Calu3 (cell line): ENCODE measurements at regions not wholly inside any gene's neighbourhood (a gene's known extent, or its start where the extent isn't known, plus 50 kb on each side); places are given as distances from the start of the nearest gene placed in this dataset.
"Not testable (repeated sequence)": the region's sequence is repeated elsewhere in the genome, so short reads cannot be mapped to it uniquely, and the experiment has no call there.

Experiments
- BruUV-seq: library from RNA; stranded (reverse); fragments of 400-500 nt; replicated peaks from 2 replicates; lab custom pipeline; 2021; lab: Mats Ljungman, UMichigan
- CTCF ChIA-PET: fragments of 300-600 bp; sonication (Branson Sonifier 250); formaldehyde crosslinking; loops from one replicate; lab custom pipeline; 2022; ENCODE audit warnings: antibody characterized with exemption; lab: Charles Lee
- DNase-seq: peaks from one replicate; pipeline ENCODE4 v3.0.0; 2022
- H3K27ac Mint-ChIP-seq: one replicate; pipeline ENCODE4 v1.8.0; 2022; ENCODE audit warnings: mixed read lengths; ENCODE audit not compliant: unreplicated experiment
- H3K27me3 Mint-ChIP-seq: one replicate; pipeline ENCODE4 v1.8.0; 2022; ENCODE audit warnings: mixed read lengths; ENCODE audit not compliant: unreplicated experiment
- H3K36me3 Mint-ChIP-seq: one replicate; pipeline ENCODE4 v1.8.0; 2022; ENCODE audit warnings: mild to moderate bottlenecking, moderate library complexity, mixed read lengths; ENCODE audit not compliant: insufficient read depth, unreplicated experiment
- H3K4me1 Mint-ChIP-seq: one replicate; pipeline ENCODE4 v1.8.0; 2022; ENCODE audit warnings: mild to moderate bottlenecking, low read depth, mixed read lengths; ENCODE audit not compliant: unreplicated experiment
- H3K4me3 Mint-ChIP-seq: one replicate; pipeline ENCODE4 v1.8.0; 2022; ENCODE audit warnings: mild to moderate bottlenecking, low read depth, moderate library complexity, mixed read lengths; ENCODE audit not compliant: unreplicated experiment
- H3K9me3 Mint-ChIP-seq: one replicate; pipeline ENCODE4 v1.8.0; 2022; ENCODE audit warnings: low read depth, mixed read lengths; ENCODE audit not compliant: unreplicated experiment
- intact Hi-C: fragments of 100-400 bp; cut with micrococcal nuclease; formaldehyde crosslinking; loops from one replicate; pipeline ENCODE4 v1.10.0; 2022; ENCODE audit not compliant: unreplicated experiment
- TF ChIP-seq, protein P1 (sequence below): fragments of 200-600 bp; IDR thresholded peaks from one replicate; pipeline ENCODE4 v1.8.0; 2022; ENCODE audit warnings: antibody characterized with exemption; ENCODE audit not compliant: unreplicated experiment

DNA sequence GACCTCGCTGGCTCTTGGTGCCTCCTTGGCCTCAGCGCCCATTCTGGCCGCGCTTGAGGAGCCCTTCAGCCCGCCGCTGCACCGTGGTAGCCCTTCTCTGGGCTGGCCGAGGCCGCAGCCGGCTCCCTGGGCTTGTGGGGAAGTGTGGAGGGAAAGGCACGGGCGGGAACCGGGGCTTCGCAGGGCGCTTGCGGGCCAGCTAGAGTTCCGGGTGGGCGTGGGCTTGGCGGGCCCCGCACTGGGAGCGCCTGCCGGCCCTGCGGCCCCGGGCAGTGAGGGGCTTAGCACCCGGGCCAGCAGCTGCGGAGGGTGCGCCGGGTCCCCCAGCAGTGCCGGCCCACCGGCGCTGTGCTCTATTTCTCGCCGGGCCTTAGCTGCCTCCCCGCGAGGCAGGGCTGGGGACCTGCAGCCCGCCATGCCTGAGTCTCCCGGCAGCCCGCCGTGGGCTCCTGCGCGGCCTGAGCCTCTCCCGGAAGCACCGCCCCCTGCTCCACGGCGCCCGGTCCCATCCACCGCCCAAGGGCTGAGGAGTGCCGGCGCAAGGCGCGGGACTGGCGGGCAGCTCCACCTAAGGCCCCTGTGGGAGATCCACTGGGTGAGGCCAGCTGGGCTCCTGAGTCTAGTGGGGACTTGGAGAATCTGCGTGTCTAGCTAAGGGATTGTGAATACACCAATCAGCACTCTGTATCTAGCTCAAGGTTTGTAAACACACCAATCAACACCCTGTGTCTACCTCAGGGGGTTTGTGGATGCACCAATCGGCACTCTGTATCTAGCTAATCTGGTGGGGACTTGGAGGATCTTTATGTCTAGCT is 141.1 kb downstream of the SLCO4C1 start:
- intact Hi-C loops, result loop anchor here (10.0 kb wide), 1 partner anchor 760 kb away; no protein-coding TSS in a partner anchor

DNA sequence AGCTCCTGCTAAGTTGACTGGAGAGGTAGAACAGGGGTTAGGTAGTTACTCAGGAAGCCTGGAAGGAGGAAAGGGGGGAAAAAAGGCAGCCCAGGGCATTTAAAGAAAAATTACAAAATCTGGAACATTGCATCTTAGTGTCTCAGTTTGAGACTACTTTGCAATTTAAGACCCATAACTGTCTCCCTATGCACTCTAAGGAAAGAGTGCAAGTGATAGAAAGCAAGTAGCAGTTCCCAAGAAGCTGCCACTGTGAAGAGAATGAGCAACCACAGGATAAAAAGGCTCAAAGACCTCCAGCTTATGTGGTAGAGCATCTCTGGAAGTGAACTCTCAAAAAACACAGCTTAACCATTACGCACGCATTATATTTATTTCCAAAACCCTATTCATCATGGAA is 141.8 kb downstream of the SLCO4C1 start:
- no peak for DNase-seq
- no peaks in the 10 kb centered on the region for H3K27me3 Mint-ChIP-seq
- CTCF ChIA-PET, result interaction anchor here (0.8 kb wide), 1 partner anchor 211 kb away, joined by 3 read pairs; no protein-coding TSS in a partner anchor
- H3K36me3 Mint-ChIP-seq, result peaks cover 10% of the 10 kb centered on the region
- TF ChIP-seq, protein P1, sequence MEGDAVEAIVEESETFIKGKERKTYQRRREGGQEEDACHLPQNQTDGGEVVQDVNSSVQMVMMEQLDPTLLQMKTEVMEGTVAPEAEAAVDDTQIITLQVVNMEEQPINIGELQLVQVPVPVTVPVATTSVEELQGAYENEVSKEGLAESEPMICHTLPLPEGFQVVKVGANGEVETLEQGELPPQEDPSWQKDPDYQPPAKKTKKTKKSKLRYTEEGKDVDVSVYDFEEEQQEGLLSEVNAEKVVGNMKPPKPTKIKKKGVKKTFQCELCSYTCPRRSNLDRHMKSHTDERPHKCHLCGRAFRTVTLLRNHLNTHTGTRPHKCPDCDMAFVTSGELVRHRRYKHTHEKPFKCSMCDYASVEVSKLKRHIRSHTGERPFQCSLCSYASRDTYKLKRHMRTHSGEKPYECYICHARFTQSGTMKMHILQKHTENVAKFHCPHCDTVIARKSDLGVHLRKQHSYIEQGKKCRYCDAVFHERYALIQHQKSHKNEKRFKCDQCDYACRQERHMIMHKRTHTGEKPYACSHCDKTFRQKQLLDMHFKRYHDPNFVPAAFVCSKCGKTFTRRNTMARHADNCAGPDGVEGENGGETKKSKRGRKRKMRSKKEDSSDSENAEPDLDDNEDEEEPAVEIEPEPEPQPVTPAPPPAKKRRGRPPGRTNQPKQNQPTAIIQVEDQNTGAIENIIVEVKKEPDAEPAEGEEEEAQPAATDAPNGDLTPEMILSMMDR, result no peak
- peaks cover 4% of the 10 kb centered on the region for H3K9me3 Mint-ChIP-seq
- peaks cover 12% of the 10 kb centered on the region for H3K4me1 Mint-ChIP-seq
- H3K4me3 Mint-ChIP-seq, result peak overlapping the region; percentile 65
- no peak overlapping the region for H3K27ac Mint-ChIP-seq
- intact Hi-C loops, result loop anchor here (10.0 kb wide), 1 partner anchor 759 kb away; no protein-coding TSS in a partner anchor
- no TSS peak for BruUV-seq

More for the DNA sequence above, 141.1 kb downstream of the SLCO4C1 start:
- not testable (repeated sequence) for H3K9me3 Mint-ChIP-seq, H3K36me3 Mint-ChIP-seq, H3K27me3 Mint-ChIP-seq, H3K27ac Mint-ChIP-seq, BruUV-seq, H3K4me1 Mint-ChIP-seq
- DNase-seq, result peak; percentile 21
- H3K4me3 Mint-ChIP-seq, result peak overlapping the region; percentile 65
- CTCF ChIA-PET, result interaction anchor here (0.7 to 0.8 kb wide), 2 partner anchors 212 to 1638 kb away, joined by 3 read pairs; no protein-coding TSS in a partner anchor

- H3K4me3 Mint-ChIP-seq, result no peak overlapping the region
- H3K9me3 Mint-ChIP-seq, result no peaks in the 10 kb centered on the region
- CTCF ChIA-PET, result no interaction called here
- TF ChIP-seq, protein P1, result peak; percentile 58
- intact Hi-C loops, result loop anchor here (1.0 to 10.0 kb wide), 4 partner anchors 62 to 758 kb away; no protein-coding TSS in a partner anchor
- DNase-seq, result peak; percentile 41
- no peaks in the 10 kb centered on the region for H3K27me3 Mint-ChIP-seq
- peaks cover 10% of the 10 kb centered on the region for H3K36me3 Mint-ChIP-seq
- no TSS peak for BruUV-seq
- peaks cover 14% of the 10 kb centered on the region for H3K4me1 Mint-ChIP-seq
- H3K27ac Mint-ChIP-seq, result no peak overlapping the region
Measured at GRCh38 chr5:102153003-102153759, 142.9 kb downstream of the SLCO4C1 start.

- DNase-seq, result no peak
- CTCF ChIA-PET, result no interaction called here
- Mint-ChIP-seq H3K36me3 (no peaks in the 10 kb centered on the region), H3K27ac (no peak overlapping the region), H3K27me3 (no peaks in the 10 kb centered on the region), H3K4me1 (peaks cover 14% of the 10 kb centered on the region), H3K9me3 (no peaks in the 10 kb centered on the region), H3K4me3 (no peak overlapping the region)
- BruUV-seq, result no TSS peak
- intact Hi-C loops, result no loop called here
- TF ChIP-seq, protein P1, result no peak
Measured at GRCh38 chr5:102139029-102139428, 157.1 kb downstream of the SLCO4C1 start.
